Stimulated activated CD8-positive, alpha-beta memory T cell treated with anti-CD3 and anti-CD28 coated beads, Interleukin-15, amount 100 ng/mL, for 48 hours (primary cell): ENCODE measurements at regions not wholly inside any gene's neighbourhood (a gene's known extent, or its start where the extent isn't known, plus 50 kb on each side); places are given as distances from the start of the nearest gene placed in this dataset.

Source experiments
- DNase-seq, 2 donors: peaks; one replicate each; pipeline ENCODE4 v3.0.0-alpha.2; 2020; ENCODE audit warnings: low read depth in 2 of 2

DNA sequence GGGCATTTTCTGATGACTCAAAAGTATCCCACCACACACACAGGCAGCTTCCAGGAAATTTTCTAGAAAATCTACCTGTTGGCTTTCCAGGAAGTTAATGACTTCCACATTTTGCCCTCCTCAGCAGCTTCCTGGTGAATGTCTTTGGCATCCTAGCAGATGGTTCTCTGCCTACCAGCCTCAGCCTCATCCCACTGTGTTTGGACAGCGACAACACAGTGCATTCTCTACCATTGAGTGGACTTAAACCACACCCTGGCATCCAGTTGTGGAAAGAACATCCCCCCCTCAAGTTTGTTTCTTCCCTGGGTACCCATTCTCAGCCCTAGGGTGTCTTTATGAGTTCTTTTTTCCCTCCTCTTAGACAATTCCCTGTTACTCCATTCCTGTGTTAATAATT lies 50.8 kb upstream of the GADL1 start:
- DNase-seq, result no peak

GRCh38 chr3:30948426-30948825 lies 54.0 kb upstream of the GADL1 start:
- no peak for DNase-seq

- DNase-seq, result no peak
These were observed 57.4 kb upstream of the GADL1 start for GRCh38 chr3:30951826-30952225.

DNA sequence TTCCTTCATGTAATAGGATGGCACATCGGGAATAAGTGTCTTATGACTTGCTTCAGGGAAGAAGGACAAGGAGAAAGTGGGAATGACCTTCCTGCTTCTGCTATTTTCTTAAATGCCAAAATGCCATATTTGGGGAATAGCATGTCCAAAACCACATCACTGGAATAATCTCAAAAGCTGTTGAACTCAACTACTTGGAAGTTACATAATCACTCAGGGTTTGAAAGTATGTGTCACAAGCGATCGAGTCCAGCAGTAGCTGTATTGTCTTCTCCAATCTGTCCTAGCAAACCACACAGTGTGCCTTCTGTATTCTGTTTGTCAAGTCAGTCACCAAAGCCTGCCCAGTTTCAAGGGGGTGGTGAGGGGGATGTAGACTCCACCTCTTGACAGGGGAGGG lies 58.3 kb upstream of the GADL1 start:
- no peak for DNase-seq

- DNase-seq, result no peak
These were observed 60.0 kb upstream of the GADL1 start for GRCh38 chr3:30954426-30954825.

DNA sequence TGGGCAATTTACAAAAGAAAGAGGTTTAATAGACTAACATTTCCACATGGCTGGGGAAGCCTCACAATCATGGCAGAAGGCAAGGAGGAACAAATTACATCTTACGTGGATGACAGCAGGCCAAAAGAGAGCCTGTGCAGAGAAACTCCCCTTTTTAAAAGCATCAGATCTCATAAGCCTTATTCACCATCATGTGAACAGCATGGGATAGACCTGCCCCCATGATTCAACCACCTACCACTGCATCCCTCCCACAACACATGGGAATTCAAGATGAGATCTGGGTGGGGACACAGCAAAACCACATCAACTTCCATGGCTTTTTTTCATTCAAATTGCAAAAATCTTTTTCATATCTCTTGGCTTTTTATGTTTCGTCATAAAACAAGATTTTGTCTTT lies 67.6 kb upstream of the GADL1 start:
- DNase-seq, result no peak

GRCh38 chr3:30962493-30962892 lies 68.0 kb upstream of the GADL1 start:
- DNase-seq, result no peak

DNA sequence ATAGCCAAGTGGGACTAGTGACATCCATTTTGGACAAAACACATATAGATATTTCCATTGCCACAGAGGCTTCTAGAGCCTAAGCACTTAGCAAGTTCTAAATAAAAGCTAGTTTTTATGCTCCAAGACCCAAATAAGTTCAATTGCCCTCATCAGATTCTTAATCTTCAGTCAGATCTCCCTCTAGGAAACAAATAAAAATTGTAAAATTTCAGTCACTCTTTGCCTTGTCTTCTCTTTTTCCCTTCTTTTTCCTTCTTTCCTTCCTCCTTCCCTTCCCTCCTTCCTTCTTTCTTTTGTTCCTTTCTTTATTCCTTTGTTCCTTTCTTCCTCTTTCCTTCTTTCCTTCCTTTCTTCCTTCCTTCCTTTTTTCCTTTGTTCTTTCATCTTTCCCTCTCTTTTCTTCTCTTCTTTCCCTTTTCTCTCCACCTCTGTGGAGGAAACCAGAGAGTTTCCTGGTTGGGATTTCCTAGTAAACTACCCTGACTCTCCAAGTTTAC lies 68.8 kb upstream of the GADL1 start:
- no peak for DNase-seq

GRCh38 chr3:30964612-30965011 lies 70.2 kb upstream of the GADL1 start:
- DNase-seq, result no peak

- DNase-seq, result no peak
These were observed 72.4 kb upstream of the GADL1 start for GRCh38 chr3:30966896-30967295.

GRCh38 chr3:30970183-30970582 lies 75.7 kb upstream of the GADL1 start:
- DNase-seq, result no peak

- DNase-seq, result no peak
These were observed 78.0 kb upstream of the GADL1 start for GRCh38 chr3:30972449-30972848.

- DNase-seq, result no peak
These were observed 79.6 kb upstream of the GADL1 start for GRCh38 chr3:30974071-30974470.

- DNase-seq, result no peak
These were observed 83.1 kb upstream of the GADL1 start for GRCh38 chr3:30977592-30977991.

- DNase-seq, result no peak
These were observed 86.5 kb upstream of the GADL1 start for GRCh38 chr3:30980993-30981392.

- DNase-seq, result no peak
These were observed 88.1 kb upstream of the GADL1 start for GRCh38 chr3:30982416-30983075.

DNA sequence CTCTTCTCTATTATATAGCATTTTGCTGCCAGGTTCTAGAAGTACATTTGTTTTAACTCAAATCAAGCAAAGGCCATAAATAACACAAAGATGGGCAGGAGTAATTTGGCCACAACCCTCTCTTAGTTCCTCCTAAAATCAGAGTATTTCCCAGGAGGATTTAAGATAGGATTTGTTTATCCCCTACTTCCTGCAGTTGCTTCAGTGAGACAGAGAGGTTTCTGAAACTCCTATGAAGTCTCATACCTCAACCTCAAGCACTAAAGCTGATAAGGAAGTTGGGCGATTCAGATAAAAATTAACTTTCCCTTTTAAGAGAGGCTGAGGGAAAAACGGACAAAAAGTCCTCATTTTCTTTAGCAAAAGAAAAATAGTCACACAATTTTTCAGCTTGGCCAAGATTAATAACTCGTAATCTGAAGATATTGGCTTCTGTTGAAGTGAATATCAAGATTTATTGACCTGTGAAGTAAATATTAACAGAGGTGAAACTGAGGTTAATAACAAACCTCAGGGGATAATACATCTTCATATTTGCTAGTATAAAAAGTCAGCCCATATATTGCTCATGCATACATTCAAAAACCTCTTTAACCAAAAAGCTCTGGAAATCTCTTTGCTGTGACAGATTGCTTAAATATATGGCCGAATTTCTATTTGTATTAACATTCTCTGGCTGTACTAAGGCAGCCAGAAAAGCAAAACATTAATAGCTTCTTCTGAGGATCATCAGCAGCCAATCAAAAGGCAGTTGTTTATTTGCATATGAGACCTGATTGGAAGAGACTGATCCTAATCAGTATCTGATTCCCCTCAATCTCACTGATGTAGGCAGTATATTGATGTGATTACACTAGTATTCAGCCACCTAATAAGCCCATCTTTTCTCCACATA lies 90.6 kb upstream of the GADL1 start:
- no peak for DNase-seq

- no peak for DNase-seq
These were observed 92.1 kb upstream of the GADL1 start for GRCh38 chr3:30986551-30986950.

DNA sequence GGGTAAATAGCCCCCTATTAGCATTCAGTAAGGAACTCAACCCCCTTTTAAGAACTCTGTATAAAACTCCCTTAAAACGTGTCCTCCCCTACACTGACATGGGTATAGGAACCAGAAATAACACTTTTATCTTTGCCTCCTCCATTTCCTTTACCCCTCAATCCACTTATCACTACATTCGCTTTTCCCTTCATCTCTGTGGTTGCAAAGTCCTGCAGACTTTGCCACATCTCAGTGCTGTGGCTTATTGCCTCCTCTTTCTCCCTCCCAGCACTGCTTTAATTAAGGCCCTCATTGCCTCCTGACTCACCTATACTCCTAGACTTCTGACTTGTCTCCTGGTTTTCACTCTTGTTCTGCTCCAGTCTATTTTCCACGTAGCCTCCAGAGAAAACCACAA lies 94.3 kb upstream of the GADL1 start:
- DNase-seq, result no peak

- no peak for DNase-seq
These were observed 95.0 kb upstream of the GADL1 start for GRCh38 chr3:30989276-30990030.

DNA sequence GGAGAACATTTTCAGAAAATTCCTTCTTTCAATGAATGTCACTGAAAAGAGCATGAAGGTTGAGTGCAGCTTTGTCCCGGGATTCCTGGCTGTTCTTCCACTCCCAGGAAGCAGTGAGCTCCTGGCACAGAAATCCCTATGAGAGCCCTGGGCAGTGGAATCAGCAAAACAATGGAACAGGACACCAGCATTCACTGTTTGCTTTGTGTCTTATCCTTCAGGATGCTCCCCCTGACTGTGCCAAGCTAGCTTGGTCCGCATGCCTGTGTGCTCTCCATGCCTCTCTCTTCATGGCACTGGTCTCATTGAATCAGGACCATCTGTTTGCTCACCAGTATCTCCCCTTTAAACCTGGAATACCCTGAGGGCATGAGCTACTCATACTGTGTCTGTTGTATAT lies 102.0 kb upstream of the GADL1 start:
- no peak for DNase-seq

DNA sequence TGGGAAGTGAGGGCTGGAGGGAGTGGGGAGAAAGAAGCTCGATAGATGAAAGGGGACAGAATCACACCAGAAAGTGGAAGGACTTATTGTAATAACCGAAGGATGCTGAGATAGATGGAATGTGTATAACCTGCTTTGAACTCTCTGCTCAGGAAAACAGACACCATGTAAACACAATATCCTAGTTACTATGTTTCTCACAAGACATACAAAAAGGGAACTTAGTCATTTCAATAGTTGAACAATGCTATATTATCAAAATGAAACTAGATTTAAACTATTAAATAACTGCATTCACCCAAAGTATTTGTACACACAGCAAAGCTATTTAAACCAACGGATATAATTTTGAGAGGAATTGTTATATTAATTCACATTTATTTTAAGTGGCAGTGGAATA lies 108.3 kb upstream of the GADL1 start:
- DNase-seq, result no peak
